Stomach (tissue), 8 donors: ENCODE measurements at regions not wholly inside any gene's neighbourhood (a gene's known extent, or its start where the extent isn't known, plus 50 kb on each side); places are given as distances from the start of the nearest gene placed in this dataset.

ENCODE experiments used
- DNase-seq, 2 donors: peaks; one replicate each; pipeline versions ENCODE4 v3.0.0 to v3.0.0-alpha.2; 2013 to 2019
- H3K27ac ChIP-seq, 5 donors: fragments of 200-600 bp in 4 of 5; sonication (generic) in 4 of 5; one replicate each; pipeline ENCODE4 v1.5.1; 2013 to 2019; ENCODE audit warnings: mild to moderate bottlenecking in 1 of 5, moderate library complexity in 1 of 5
- H3K27me3 ChIP-seq, 3 donors: fragments of 200-600 bp; sonication (generic); one replicate each; pipeline ENCODE4 v1.5.1; 2017 to 2019; ENCODE audit warnings: mixed run types in 1 of 3
- H3K36me3 ChIP-seq, 4 donors: fragments of 200-600 bp; sonication (generic); 1 replicate in 3 of 4; 2 replicates in 1 of 4; pipeline ENCODE4 v1.5.1; 2016 to 2019
- H3K4me1 ChIP-seq, 4 donors: fragments of 200-600 bp; sonication (generic); one replicate each; pipeline ENCODE4 v1.5.1; 2016 to 2019
- H3K4me3 ChIP-seq, 4 donors: fragments of 200-600 bp; sonication (generic) in 3 of 4; one replicate each; pipeline ENCODE4 v1.5.1; 2016 to 2019; ENCODE audit warnings: mild to moderate bottlenecking in 1 of 4
- H3K9me3 ChIP-seq, 4 donors: fragments of 200-600 bp; sonication (generic); one replicate each; pipeline ENCODE4 v1.5.1; 2016 to 2019
- CTCF ChIP-seq, 7 experiments: fragments of 450-650 bp in 4 of 7; fragments of 200-600 bp in 3 of 7; sonication (generic) in 3 of 7; IDR thresholded peaks; one replicate each; pipeline ENCODE4 v1.5.1; 2016 to 2019; ENCODE audit warnings: antibody characterized with exemption in 7 of 7, control low read depth in 2 of 7, mild to moderate bottlenecking in 1 of 7
- EP300 ChIP-seq: sonication (generic); formaldehyde crosslinking; IDR thresholded peaks from one replicate; pipeline ENCODE4 v1.6.1; 2017; ENCODE audit warnings: antibody characterized with exemption
- POLR2A ChIP-seq, 4 donors: fragments of 450-650 bp; IDR thresholded peaks; one replicate each; pipeline ENCODE4 v1.6.1; 2016; ENCODE audit warnings: antibody characterized with exemption in 4 of 4, control low read depth in 2 of 4, mild to moderate bottlenecking in 1 of 4, moderate library complexity in 1 of 4
- POLR2AphosphoS5 ChIP-seq, 3 donors: sonication (generic); formaldehyde crosslinking; IDR thresholded peaks; one replicate each; pipeline ENCODE4 v1.6.1; 2016; ENCODE audit warnings: antibody characterized with exemption in 3 of 3
- WGBS, 5 donors: extraction: QIAGEN DNeasy Blood & Tissue Kit in 3 of 5; methylation state at CpG; one replicate each; pipeline versions ENCODE4 v1.1.5 to v1.1.7; 2013 to 2018; 5-methylcytosine and 5-hydroxymethylcytosine counted together
- intact Hi-C: fragments of 100-400 bp; cut with DNase I; formaldehyde crosslinking; loops from one replicate; pipeline ENCODE4 v1.15.1; 2023; ENCODE audit warnings: low total_unique reads
- donor health status: healthy with polysubstance abuse.
- donor health status: Bipolar disorder and iron deficiency.
- donor health status: healthy.

GRCh38 chr14:55904086-55904485 is 214.1 kb upstream of the PELI2 start:
- TF ChIP-seq POLR2AphosphoS5 (IDR thresholded peaks at IDR 0.05) (no peak), CTCF (IDR thresholded peaks at IDR 0.05) (no peak), POLR2A (IDR thresholded peaks at IDR 0.05) (no peak), EP300 (no peak)
- peaks cover 0 to 3% (median 0%) of the 10 kb centered on the region in 4 donors for H3K4me1 ChIP-seq
- DNase-seq, result no peak
- 60 to 85% (median 83%) methylated on average over 5 of the region's 5 CpGs for WGBS, 5 donors
- H3K9me3 ChIP-seq, result no peaks in the 10 kb centered on the region
- no peak overlapping the region for H3K27ac ChIP-seq
- intact Hi-C loops, result no loop called here
- H3K4me3 ChIP-seq, result no peak overlapping the region
- H3K36me3 ChIP-seq, result no peaks in the 10 kb centered on the region
- no peaks in the 10 kb centered on the region for H3K27me3 ChIP-seq

- DNase-seq, result no peak
- H3K36me3 ChIP-seq, result no peaks in the 10 kb centered on the region
- H3K9me3 ChIP-seq, result no peaks in the 10 kb centered on the region
- no peak for TF ChIP-seq EP300
- no peak for TF ChIP-seq POLR2A (IDR thresholded peaks at IDR 0.05)
- TF ChIP-seq CTCF (IDR thresholded peaks at IDR 0.05), result no peak
- no peak for TF ChIP-seq POLR2AphosphoS5 (IDR thresholded peaks at IDR 0.05)
- WGBS, 5 donors, result 73 to 98% (median 92%) methylated on average over 1 of the region's 1 CpG
- no peak overlapping the region for H3K27ac ChIP-seq
- H3K4me1 ChIP-seq, result no peaks in the 10 kb centered on the region
- intact Hi-C loops, result no loop called here
- H3K4me3 ChIP-seq, result no peak overlapping the region
- H3K27me3 ChIP-seq, result no peaks in the 10 kb centered on the region
These were observed 210.1 kb upstream of the PELI2 start for GRCh38 chr14:55908106-55908505.

GRCh38 chr14:55909879-55910278 is 208.3 kb upstream of the PELI2 start:
- Histone ChIP-seq H3K4me3 (no peak overlapping the region), H3K27ac (no peak overlapping the region), H3K4me1 (peaks cover 0 to 10% (median 0%) of the 10 kb centered on the region in 4 donors), H3K9me3 (no peaks in the 10 kb centered on the region), H3K36me3 (no peaks in the 10 kb centered on the region), H3K27me3 (no peaks in the 10 kb centered on the region)
- WGBS, 5 donors, result 87 to 96% (median 92%) methylated on average over 1 of the region's 1 CpG
- intact Hi-C loops, result no loop called here
- TF ChIP-seq POLR2A (IDR thresholded peaks at IDR 0.05) (no peak), EP300 (no peak), POLR2AphosphoS5 (IDR thresholded peaks at IDR 0.05) (no peak), CTCF (IDR thresholded peaks at IDR 0.05) (no peak)
- DNase-seq, result no peak

GRCh38 chr14:55910601-55911243 is 207.5 kb upstream of the PELI2 start:
- DNase-seq, result no peak
- intact Hi-C loops, result no loop called here
- peaks cover 0 to 10% (median 0%) of the 10 kb centered on the region in 4 donors for H3K4me1 ChIP-seq
- H3K9me3 ChIP-seq, result no peaks in the 10 kb centered on the region
- H3K36me3 ChIP-seq, result no peaks in the 10 kb centered on the region
- WGBS, 5 donors, result 77 to 84% (median 83%) methylated on average over 2 of the region's 2 CpGs
- no peak overlapping the region for H3K27ac ChIP-seq
- no peak overlapping the region for H3K4me3 ChIP-seq
- H3K27me3 ChIP-seq, result no peaks in the 10 kb centered on the region
- TF ChIP-seq POLR2AphosphoS5 (IDR thresholded peaks at IDR 0.05) (no peak), EP300 (no peak), CTCF (IDR thresholded peaks at IDR 0.05) (no peak), POLR2A (IDR thresholded peaks at IDR 0.05) (no peak)
